Right atrium auricular region (tissue), 2 donors: ENCODE measurements at regions not wholly inside any gene's neighbourhood (a gene's known extent, or its start where the extent isn't known, plus 50 kb on each side); places are given as distances from the start of the nearest gene placed in this dataset.

Experiments used
- DNase-seq: peaks from one replicate; pipeline ENCODE4 v3.0.0-alpha.2; 2019; ENCODE audit warnings: low spot score
- H3K27ac ChIP-seq, 2 donors: fragments of 200-600 bp; sonication (generic); 1 replicate in 1 of 2; 2 replicates in 1 of 2; pipeline ENCODE4 v1.5.1; 2016 to 2019
- H3K27me3 ChIP-seq, 2 donors: fragments of 200-600 bp; sonication (generic); one replicate each; pipeline versions ENCODE4 v1.5.1 to v1.6.0; 2017 to 2019
- H3K36me3 ChIP-seq: fragments of 200-600 bp; sonication (generic); one replicate; pipeline ENCODE4 v1.5.1; 2016
- H3K4me1 ChIP-seq, 2 donors: fragments of 200-600 bp; sonication (generic); one replicate each; pipeline versions ENCODE4 v1.5.1 to v1.6.0; 2017 to 2019
- H3K4me3 ChIP-seq, 2 donors: fragments of 200-600 bp; sonication (generic); 1 replicate in 1 of 2; 2 replicates in 1 of 2; pipeline ENCODE4 v1.5.1; 2017 to 2019; ENCODE audit warnings: mild to moderate bottlenecking in 1 of 2, moderate library complexity in 1 of 2
- H3K9me3 ChIP-seq, 2 donors: fragments of 200-600 bp; sonication (generic); one replicate each; pipeline ENCODE4 v1.5.1; 2019
- CTCF ChIP-seq, 2 donors: fragments of 200-600 bp; sonication (generic); IDR thresholded peaks; one replicate each; pipeline ENCODE4 v1.5.1; 2019; ENCODE audit warnings: antibody characterized with exemption in 2 of 2

- DNase-seq, result no peak
- no peaks in the 10 kb centered on the region for H3K27me3 ChIP-seq
- H3K4me1 ChIP-seq, result no peaks in the 10 kb centered on the region
- no peak for TF ChIP-seq CTCF (IDR thresholded peaks at IDR 0.05)
- no peaks in the 10 kb centered on the region for H3K36me3 ChIP-seq
- H3K9me3 ChIP-seq, result no peaks in the 10 kb centered on the region
- H3K4me3 ChIP-seq, result no peak overlapping the region
- no peak overlapping the region for H3K27ac ChIP-seq
Observed at GRCh38 chr6:88539295-88539764, 373.2 kb upstream of the CNR1 start.

GRCh38 chr6:88538840-88539239 is 372.7 kb upstream of the CNR1 start:
- Histone ChIP-seq H3K27ac (no peak overlapping the region), H3K4me1 (no peaks in the 10 kb centered on the region), H3K27me3 (no peaks in the 10 kb centered on the region), H3K4me3 (no peak overlapping the region), H3K36me3 (no peaks in the 10 kb centered on the region), H3K9me3 (no peaks in the 10 kb centered on the region)
- no peak for DNase-seq
- no peak for TF ChIP-seq CTCF (IDR thresholded peaks at IDR 0.05)

GRCh38 chr6:88538130-88538706 is 372.1 kb upstream of the CNR1 start:
- no peak for DNase-seq
- no peaks in the 10 kb centered on the region for H3K36me3 ChIP-seq
- no peaks in the 10 kb centered on the region for H3K27me3 ChIP-seq
- no peaks in the 10 kb centered on the region for H3K4me1 ChIP-seq
- no peak overlapping the region for H3K4me3 ChIP-seq
- no peak overlapping the region for H3K27ac ChIP-seq
- H3K9me3 ChIP-seq, result no peaks in the 10 kb centered on the region
- TF ChIP-seq CTCF (IDR thresholded peaks at IDR 0.05), result no peak

- no peak for TF ChIP-seq CTCF (IDR thresholded peaks at IDR 0.05)
- H3K9me3 ChIP-seq, result no peaks in the 10 kb centered on the region
- H3K36me3 ChIP-seq, result no peaks in the 10 kb centered on the region
- H3K27me3 ChIP-seq, result no peaks in the 10 kb centered on the region
- H3K4me3 ChIP-seq, result no peak overlapping the region
- no peaks in the 10 kb centered on the region for H3K4me1 ChIP-seq
- no peak for DNase-seq
- no peak overlapping the region for H3K27ac ChIP-seq
Observed at GRCh38 chr6:88536071-88536625, 370.0 kb upstream of the CNR1 start.

- Histone ChIP-seq H3K4me1 (no peaks in the 10 kb centered on the region), H3K4me3 (no peak overlapping the region), H3K27me3 (no peaks in the 10 kb centered on the region), H3K36me3 (no peaks in the 10 kb centered on the region), H3K27ac (no peak overlapping the region), H3K9me3 (no peaks in the 10 kb centered on the region)
- DNase-seq, result no peak
- no peak for TF ChIP-seq CTCF (IDR thresholded peaks at IDR 0.05)
Observed at GRCh38 chr6:88535306-88535705, 369.2 kb upstream of the CNR1 start.
